GM21528 (cell line): ENCODE measurements at regions not wholly inside any gene's neighbourhood (a gene's known extent, or its start where the extent isn't known, plus 50 kb on each side); places are given as distances from the start of the nearest gene placed in this dataset.

Experiments
- ATAC-seq: cut with Tn5 transposase; IDR thresholded peaks from one replicate; pipeline ENCODE4 v1.9.1; 2021; ENCODE audit warnings: mild to moderate bottlenecking, moderate library complexity; ENCODE audit not compliant: unreplicated experiment, low FRiP score

GRCh38 chr6:139430899-139431601, 56.6 kb upstream of the CITED2 start:
- ATAC-seq, result no peak

GRCh38 chr6:139429580-139430145, 55.2 kb upstream of the CITED2 start:
- ATAC-seq, result no peak

GRCh38 chr6:139427199-139427598, 52.8 kb upstream of the CITED2 start:
- ATAC-seq, result no peak

- ATAC-seq, result no peak
Observed at GRCh38 chr6:139426795-139427194, 52.3 kb upstream of the CITED2 start.

DNA sequence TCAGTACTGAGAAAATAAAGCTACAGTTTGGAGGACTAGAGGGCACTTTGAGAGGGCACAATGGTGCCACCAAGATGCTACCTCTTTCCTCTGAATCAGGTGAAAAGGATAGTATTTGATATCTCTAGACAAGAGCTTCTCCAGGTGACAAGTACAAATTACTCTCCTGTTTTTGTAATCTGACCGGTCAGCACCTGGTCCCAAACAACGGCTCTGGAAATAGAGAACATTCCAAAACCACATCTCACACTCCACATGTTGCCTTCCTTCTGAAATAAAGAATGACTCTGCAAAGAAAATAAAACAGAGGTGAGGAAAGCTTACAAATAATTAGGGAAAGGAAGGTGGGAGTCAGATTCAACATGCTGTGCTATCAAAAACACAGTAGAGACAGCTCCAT, 51.3 kb upstream of the CITED2 start:
- ATAC-seq, result no peak

DNA sequence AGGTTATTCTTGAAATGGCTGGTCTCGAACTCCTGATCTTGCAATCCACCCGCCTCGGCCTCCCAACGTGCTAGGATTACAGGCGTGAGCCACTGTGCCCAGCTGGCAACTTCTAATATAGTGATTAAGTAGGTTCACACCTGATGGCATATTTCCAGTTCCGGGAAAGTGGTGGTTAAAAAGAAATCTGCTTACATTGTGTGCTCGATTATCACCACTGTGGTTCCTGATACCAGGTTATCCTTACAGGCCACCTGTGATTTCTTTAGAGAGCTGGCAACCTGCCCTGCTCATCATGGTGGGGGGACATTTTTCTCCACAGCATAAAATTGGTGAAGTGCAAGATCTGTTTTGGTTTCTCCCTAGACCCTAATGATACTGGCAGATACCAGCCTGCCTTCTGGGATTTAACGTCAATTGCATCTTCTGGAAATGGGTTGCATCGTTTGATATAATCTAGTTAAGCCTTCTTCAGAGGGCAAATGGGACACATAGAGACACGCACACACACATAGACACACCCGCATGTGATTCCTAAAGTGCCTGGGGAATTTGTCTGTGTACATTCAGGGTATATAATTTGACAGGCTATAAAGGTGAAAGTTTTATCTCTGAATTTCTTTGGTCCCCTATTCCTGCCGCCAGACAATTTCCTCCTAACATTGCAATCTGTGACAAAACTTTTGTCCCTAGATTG, 49.7 kb upstream of the CITED2 start:
- no peak for ATAC-seq
